ENCODE measurements at regions not wholly inside any gene's neighbourhood (a gene's known extent, or its start where the extent isn't known, plus 50 kb on each side); places are given as distances from the start of the nearest gene placed in this dataset.

- no peak for DNase-seq
Measured at GRCh38 chr3:18295171-18295920, 129.8 kb downstream of the SATB1 start.

GRCh38 chr3:18290157-18290556 is 135.0 kb downstream of the SATB1 start:
- no peak for DNase-seq

- DNase-seq, result no peak
Measured at GRCh38 chr3:18288243-18288642, 136.9 kb downstream of the SATB1 start.

- no peak for DNase-seq
Measured at GRCh38 chr3:18284716-18285115, 140.4 kb downstream of the SATB1 start.

GRCh38 chr3:18283680-18284079 is 141.5 kb downstream of the SATB1 start:
- no peak for DNase-seq

- no peak for DNase-seq
Measured at GRCh38 chr3:18282507-18282906, 142.6 kb downstream of the SATB1 start.

- no peak for DNase-seq
Measured at GRCh38 chr3:18279226-18279737, 145.9 kb downstream of the SATB1 start.

- no peak for DNase-seq
Measured at GRCh38 chr3:18264853-18265252, 160.3 kb downstream of the SATB1 start.

GRCh38 chr3:18264361-18264760 is 160.8 kb downstream of the SATB1 start:
- no peak for DNase-seq

- DNase-seq, result no peak
Measured at GRCh38 chr3:18258492-18258891, 166.6 kb downstream of the SATB1 start.

- no peak for DNase-seq
Measured at GRCh38 chr3:18252578-18252977, 172.6 kb downstream of the SATB1 start.

- no peak for DNase-seq
Measured at GRCh38 chr3:18250991-18251390, 174.1 kb downstream of the SATB1 start.

GRCh38 chr3:18249126-18249525 is 176.0 kb downstream of the SATB1 start:
- DNase-seq, result no peak

GRCh38 chr3:18247776-18248310 is 177.3 kb downstream of the SATB1 start:
- no peak for DNase-seq

GRCh38 chr3:18247139-18247695 is 177.9 kb downstream of the SATB1 start:
- DNase-seq, result no peak

- DNase-seq, result no peak
Measured at GRCh38 chr3:18246336-18247060, 178.6 kb downstream of the SATB1 start.

GRCh38 chr3:18245721-18246120 is 179.4 kb downstream of the SATB1 start:
- DNase-seq, result no peak

- DNase-seq, result no peak
Measured at GRCh38 chr3:18241837-18242236, 183.3 kb downstream of the SATB1 start.

GRCh38 chr3:18239674-18240073 is 185.5 kb downstream of the SATB1 start:
- DNase-seq, result no peak

- no peak for DNase-seq
Measured at GRCh38 chr3:18238746-18239331, 186.3 kb downstream of the SATB1 start.

GRCh38 chr3:18238332-18238731 is 186.8 kb downstream of the SATB1 start:
- no peak for DNase-seq

- no peak for DNase-seq
Measured at GRCh38 chr3:18237251-18238005, 187.7 kb downstream of the SATB1 start.

- no peak for DNase-seq
Measured at GRCh38 chr3:18236726-18237125, 188.4 kb downstream of the SATB1 start.
